CD14-positive monocyte (primary cell): ENCODE measurements at regions not wholly inside any gene's neighbourhood (a gene's known extent, or its start where the extent isn't known, plus 50 kb on each side); places are given as distances from the start of the nearest gene placed in this dataset.

Experiments
- DNase-seq, 3 donors: peaks; one replicate each; pipeline ENCODE4 v3.0.0-alpha.2; 2011 to 2022
- H2AFZ ChIP-seq: 2 replicates; pipeline ENCODE4 v1.6.0; 2012; ENCODE audit warnings: mild to moderate bottlenecking, low read depth, low read length, inconsistent platforms; ENCODE audit not compliant: insufficient read depth, poor library complexity, severe bottlenecking
- H3K27ac ChIP-seq, 2 donors: 1 replicate in 1 of 2; 2 replicates in 1 of 2; pipeline ENCODE4 v1.5.1; 2012 to 2013; ENCODE audit warnings: low read length in 2 of 2, control low read depth in 1 of 2, inconsistent platforms in 1 of 2, low read depth in 1 of 2, mild to moderate bottlenecking in 1 of 2
- H3K27me3 ChIP-seq, 2 donors: one replicate each; pipeline versions ENCODE4 v1.6.0 to v1.6.1; 2011 to 2013; ENCODE audit warnings: low read length in 2 of 2; ENCODE audit not compliant: control insufficient read depth in 2 of 2, insufficient read depth in 2 of 2
- H3K36me3 ChIP-seq, 2 donors: replicated peaks in 1 of 2; 1 replicate in 1 of 2; 2 replicates in 1 of 2; pipeline versions ENCODE4 v1.5.1 to v1.6.1; 2012 to 2013; ENCODE audit warnings: low read length in 2 of 2, control low read depth in 1 of 2, inconsistent platforms in 1 of 2, mild to moderate bottlenecking in 1 of 2; ENCODE audit not compliant: insufficient read depth in 2 of 2, control insufficient read depth in 1 of 2
- H3K4me1 ChIP-seq, 2 donors: 1 replicate in 1 of 2; 2 replicates in 1 of 2; pipeline versions ENCODE4 v1.5.1 to v1.6.1; 2012 to 2013; ENCODE audit warnings: low read length in 2 of 2, control low read depth in 1 of 2, inconsistent platforms in 1 of 2, mild to moderate bottlenecking in 1 of 2, moderate library complexity in 1 of 2; ENCODE audit not compliant: insufficient read depth in 2 of 2, control insufficient read depth in 1 of 2
- H3K4me2 ChIP-seq: replicated peaks from 2 replicates; pipeline ENCODE3; 2012; ENCODE audit warnings: low read length, moderate library complexity, mild to moderate bottlenecking; ENCODE audit not compliant: poor library complexity, severe bottlenecking; ENCODE audit errors: extremely low read depth
- H3K4me3 ChIP-seq, 3 experiments: fragments of 200-600 bp in 1 of 3; sonication (generic) in 1 of 3; replicated peaks in 1 of 3; 1 replicate in 2 of 3; 2 replicates in 1 of 3; pipeline ENCODE4 v1.5.1; 2011 to 2013; ENCODE audit warnings: low read length in 3 of 3, mild to moderate bottlenecking in 3 of 3, control low read depth in 2 of 3, low read depth in 2 of 3, inconsistent platforms in 1 of 3, moderate library complexity in 1 of 3
- H3K79me2 ChIP-seq: 2 replicates; pipeline ENCODE4 v1.6.0; 2012; ENCODE audit warnings: mild to moderate bottlenecking, control low read depth, inconsistent platforms, low read length, moderate library complexity; ENCODE audit not compliant: insufficient read depth
- H3K9ac ChIP-seq: 2 replicates; pipeline ENCODE4 v1.6.0; 2017; ENCODE audit warnings: low read length, mild to moderate bottlenecking; ENCODE audit not compliant: insufficient read depth, poor library complexity, severe bottlenecking
- H3K9me3 ChIP-seq, 2 donors: replicated peaks in 1 of 2; 1 replicate in 1 of 2; 2 replicates in 1 of 2; pipeline versions ENCODE4 v1.5.1 to v1.6.1; 2012 to 2013; ENCODE audit warnings: low read length in 2 of 2, control low read depth in 1 of 2; ENCODE audit not compliant: control insufficient read depth in 1 of 2, insufficient read depth in 1 of 2
- H4K20me1 ChIP-seq: 2 replicates; pipeline ENCODE4 v1.6.0; 2012; ENCODE audit warnings: mild to moderate bottlenecking, low read length, control low read depth, moderate library complexity; ENCODE audit not compliant: insufficient read depth
- H3K27ac Mint-ChIP-seq, 7 donors: one replicate each; pipeline ENCODE4 v1.8.0; 2020; ENCODE audit warnings: mild to moderate bottlenecking in 7 of 7, mixed read lengths in 7 of 7, moderate library complexity in 6 of 7, inconsistent platforms in 2 of 7
- H3K27me3 Mint-ChIP-seq, 3 donors: one replicate each; pipeline ENCODE4 v1.8.0; 2021 to 2022; ENCODE audit warnings: low read depth in 3 of 3, mild to moderate bottlenecking in 3 of 3, mixed read lengths in 3 of 3, moderate library complexity in 3 of 3, inconsistent platforms in 1 of 3
- H3K36me3 Mint-ChIP-seq, 2 donors: one replicate each; pipeline ENCODE4 v1.8.0; 2020; ENCODE audit warnings: mixed read lengths in 2 of 2, inconsistent platforms in 1 of 2, mild to moderate bottlenecking in 1 of 2
- H3K4me1 Mint-ChIP-seq: one replicate; pipeline ENCODE4 v1.8.0; 2020; ENCODE audit warnings: mild to moderate bottlenecking, mixed read lengths
- H3K4me3 Mint-ChIP-seq, 2 donors: one replicate each; pipeline ENCODE4 v1.8.0; 2020; ENCODE audit warnings: mild to moderate bottlenecking in 2 of 2, mixed read lengths in 2 of 2, moderate library complexity in 1 of 2
- H3K9me3 Mint-ChIP-seq, 7 donors: one replicate each; pipeline ENCODE4 v1.8.0; 2020 to 2022; ENCODE audit warnings: mixed read lengths in 7 of 7, mild to moderate bottlenecking in 6 of 7, moderate library complexity in 6 of 7, inconsistent platforms in 2 of 7
- WGBS: methylation state at CpG from one replicate; pipeline ENCODE4 v1.1.5; 2013; ENCODE audit warnings: missing lambda C conversion rate; ENCODE audit not compliant: insufficient coverage; 5-methylcytosine and 5-hydroxymethylcytosine counted together
- intact Hi-C, 2 donors: fragments of 100-400 bp; cut with micrococcal nuclease; formaldehyde crosslinking; loops; one replicate each; pipeline versions ENCODE4 v1.15.0 to v1.15.1; 2023
- TF ChIP-seq, protein P1 (sequence below): fragments of 200-600 bp; IDR thresholded peaks from one replicate; pipeline ENCODE4 v1.8.0; 2022; ENCODE audit warnings: antibody characterized with exemption, mild to moderate bottlenecking

DNA sequence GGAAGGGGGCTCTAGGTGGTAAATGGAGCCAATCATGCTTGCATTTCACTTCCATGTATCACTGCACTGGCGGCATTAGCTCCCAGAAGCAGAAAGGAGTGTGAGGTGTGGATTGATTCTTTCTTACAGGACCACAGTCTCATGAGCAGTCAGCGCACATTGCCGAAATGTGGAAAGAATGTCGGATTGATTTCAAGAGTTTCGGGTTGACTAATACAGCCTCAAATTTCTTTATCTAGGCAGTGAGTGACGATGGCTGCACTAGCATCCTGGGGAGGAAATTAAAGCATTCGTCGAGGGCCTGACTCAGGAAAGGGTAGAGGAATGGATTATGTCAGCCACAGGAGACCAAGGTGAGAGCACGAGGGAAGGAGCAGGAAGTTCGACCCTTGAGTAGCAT lies 222.8 kb upstream of the CDYL start:
- Mint-ChIP-seq H3K4me1 (no peaks in the 10 kb centered on the region), H3K27ac (peak overlapping the region in 1 of 7 donors; percentile 8), H3K36me3 (no peaks in the 10 kb centered on the region), H3K27me3 (peaks cover 0 to 6% (median 2%) of the 10 kb centered on the region in 3 donors), H3K9me3 (peaks cover 0 to 18% (median 4%) of the 10 kb centered on the region in 7 donors), H3K4me3 (no peak overlapping the region)
- 73% methylated on average over 5 of the region's 10 CpGs for WGBS
- no peak for DNase-seq
- H4K20me1 ChIP-seq = no peaks in the 10 kb centered on the region
- intact Hi-C loops = no loop called here
- H2AFZ ChIP-seq = no peak overlapping the region
- H3K4me2 ChIP-seq = no peak overlapping the region
- no peaks in the 10 kb centered on the region for H3K36me3 ChIP-seq
- TF ChIP-seq, protein P1, sequence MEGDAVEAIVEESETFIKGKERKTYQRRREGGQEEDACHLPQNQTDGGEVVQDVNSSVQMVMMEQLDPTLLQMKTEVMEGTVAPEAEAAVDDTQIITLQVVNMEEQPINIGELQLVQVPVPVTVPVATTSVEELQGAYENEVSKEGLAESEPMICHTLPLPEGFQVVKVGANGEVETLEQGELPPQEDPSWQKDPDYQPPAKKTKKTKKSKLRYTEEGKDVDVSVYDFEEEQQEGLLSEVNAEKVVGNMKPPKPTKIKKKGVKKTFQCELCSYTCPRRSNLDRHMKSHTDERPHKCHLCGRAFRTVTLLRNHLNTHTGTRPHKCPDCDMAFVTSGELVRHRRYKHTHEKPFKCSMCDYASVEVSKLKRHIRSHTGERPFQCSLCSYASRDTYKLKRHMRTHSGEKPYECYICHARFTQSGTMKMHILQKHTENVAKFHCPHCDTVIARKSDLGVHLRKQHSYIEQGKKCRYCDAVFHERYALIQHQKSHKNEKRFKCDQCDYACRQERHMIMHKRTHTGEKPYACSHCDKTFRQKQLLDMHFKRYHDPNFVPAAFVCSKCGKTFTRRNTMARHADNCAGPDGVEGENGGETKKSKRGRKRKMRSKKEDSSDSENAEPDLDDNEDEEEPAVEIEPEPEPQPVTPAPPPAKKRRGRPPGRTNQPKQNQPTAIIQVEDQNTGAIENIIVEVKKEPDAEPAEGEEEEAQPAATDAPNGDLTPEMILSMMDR = no peak
- no peak overlapping the region for H3K27ac ChIP-seq
- H3K9ac ChIP-seq = no peak overlapping the region
- H3K27me3 ChIP-seq = no peaks in the 10 kb centered on the region
- no peaks in the 10 kb centered on the region for H3K79me2 ChIP-seq
- H3K9me3 ChIP-seq = peaks cover 7 to 12% of the 10 kb centered on the region in 2 donors
- H3K4me3 ChIP-seq = no peak overlapping the region
- H3K4me1 ChIP-seq = no peaks in the 10 kb centered on the region

DNA sequence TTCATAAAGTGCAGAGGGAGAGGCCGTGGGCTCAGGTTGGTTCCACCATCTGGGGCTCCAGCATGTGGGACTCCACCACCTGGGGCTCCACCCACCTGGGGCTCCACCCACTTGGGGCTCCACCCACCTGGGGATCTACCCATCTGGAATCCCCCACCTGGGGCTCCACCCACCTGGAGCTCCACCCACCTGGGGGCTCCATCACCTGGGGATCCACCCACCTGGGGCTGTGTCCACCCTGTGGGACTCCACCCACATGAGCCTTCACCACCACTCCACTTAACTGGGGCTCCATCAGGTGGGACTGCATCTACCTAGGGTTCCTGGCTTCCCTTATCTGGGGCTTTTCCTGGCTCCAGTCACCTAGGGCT lies 226.0 kb upstream of the CDYL start:
- Histone ChIP-seq H3K27ac (no peak overlapping the region), H3K4me1 (no peaks in the 10 kb centered on the region), H3K79me2 (no peaks in the 10 kb centered on the region), H4K20me1 (no peaks in the 10 kb centered on the region), H2AFZ (no peak overlapping the region), H3K27me3 (no peaks in the 10 kb centered on the region), H3K4me3 (no peak overlapping the region), H3K9ac (no peak overlapping the region), H3K4me2 (no peak overlapping the region), H3K36me3 (no peaks in the 10 kb centered on the region), H3K9me3 (peaks cover 7 to 12% of the 10 kb centered on the region in 2 donors)
- Mint-ChIP-seq H3K4me1 (no peaks in the 10 kb centered on the region), H3K27me3 (peaks cover 0 to 2% (median 2%) of the 10 kb centered on the region in 3 donors), H3K36me3 (no peaks in the 10 kb centered on the region), H3K27ac (no peak overlapping the region), H3K4me3 (no peak overlapping the region), H3K9me3 (peaks cover 0 to 16% (median 4%) of the 10 kb centered on the region in 7 donors)
- intact Hi-C loops = no loop called here
- DNase-seq = no peak
- TF ChIP-seq, protein P1 = no peak
- WGBS = 100% methylated on average over 1 of the region's 1 CpG
